Stimulated activated CD4-positive, alpha-beta T cell treated with anti-CD3 and anti-CD28 coated beads, Interleukin-12 subunit alpha, Interleukin-12 subunit beta, amount 100 ng/mL, for 24 hours (primary cell): ENCODE measurements at regions not wholly inside any gene's neighbourhood (a gene's known extent, or its start where the extent isn't known, plus 50 kb on each side); places are given as distances from the start of the nearest gene placed in this dataset.
"Not testable (repeated sequence)": the region's sequence is repeated elsewhere in the genome, so short reads cannot be mapped to it uniquely, and the experiment has no call there.

Experiments used
- DNase-seq, 2 experiments: peaks; one replicate each; pipeline ENCODE4 v3.0.0-alpha.2; 2020; ENCODE audit warnings: low read depth in 2 of 2

GRCh38 chr2:21194147-21194546 is 70.4 kb downstream of the TDRD15 start:
- DNase-seq = no peak

- no peak for DNase-seq
Measured at GRCh38 chr2:21194858-21195271, 71.1 kb downstream of the TDRD15 start.

- DNase-seq = no peak
Measured at GRCh38 chr2:21195326-21195725, 71.6 kb downstream of the TDRD15 start.

GRCh38 chr2:21198637-21199036 is 74.9 kb downstream of the TDRD15 start:
- DNase-seq = no peak

GRCh38 chr2:21203976-21204375 is 80.2 kb downstream of the TDRD15 start:
- DNase-seq = no peak

- DNase-seq = not testable (repeated sequence)
Measured at GRCh38 chr2:21214085-21214484, 90.3 kb downstream of the TDRD15 start.

GRCh38 chr2:21217442-21217841 is 93.7 kb downstream of the TDRD15 start:
- no peak for DNase-seq

GRCh38 chr2:21220930-21221329 is 97.2 kb downstream of the TDRD15 start:
- DNase-seq = no peak

- no peak for DNase-seq
Measured at GRCh38 chr2:21223618-21224017, 99.8 kb downstream of the TDRD15 start.

GRCh38 chr2:21228041-21228895 is 104.5 kb downstream of the TDRD15 start:
- no peak for DNase-seq

- DNase-seq = no peak
Measured at GRCh38 chr2:21229302-21229701, 105.5 kb downstream of the TDRD15 start.

- DNase-seq = no peak
Measured at GRCh38 chr2:21230140-21230539, 106.4 kb downstream of the TDRD15 start.

- DNase-seq = no peak
Measured at GRCh38 chr2:21231985-21232384, 108.2 kb downstream of the TDRD15 start.

GRCh38 chr2:21233194-21233593 is 109.4 kb downstream of the TDRD15 start:
- DNase-seq = no peak

- no peak for DNase-seq
Measured at GRCh38 chr2:21234001-21234400, 110.2 kb downstream of the TDRD15 start.

GRCh38 chr2:21234464-21235120 is 110.8 kb downstream of the TDRD15 start:
- no peak for DNase-seq

GRCh38 chr2:21239749-21240148 is 116.0 kb downstream of the TDRD15 start:
- DNase-seq = not testable (repeated sequence)

- DNase-seq = no peak
Measured at GRCh38 chr2:21244161-21244560, 120.4 kb downstream of the TDRD15 start.

- no peak for DNase-seq
Measured at GRCh38 chr2:21245565-21245964, 121.8 kb downstream of the TDRD15 start.

GRCh38 chr2:21249367-21249766 is 125.6 kb downstream of the TDRD15 start:
- DNase-seq = no peak

GRCh38 chr2:21250673-21251072 is 126.9 kb downstream of the TDRD15 start:
- no peak for DNase-seq

GRCh38 chr2:21251216-21251980 is 127.6 kb downstream of the TDRD15 start:
- no peak for DNase-seq
